ENCODE measurements at regions not wholly inside any gene's neighbourhood (a gene's known extent, or its start where the extent isn't known, plus 50 kb on each side); places are given as distances from the start of the nearest gene placed in this dataset.

- no peak overlapping the region for H3K27ac ChIP-seq
Measured at GRCh38 chr9:107999890-108000289, 510.3 kb upstream of the KLF4 start.

DNA sequence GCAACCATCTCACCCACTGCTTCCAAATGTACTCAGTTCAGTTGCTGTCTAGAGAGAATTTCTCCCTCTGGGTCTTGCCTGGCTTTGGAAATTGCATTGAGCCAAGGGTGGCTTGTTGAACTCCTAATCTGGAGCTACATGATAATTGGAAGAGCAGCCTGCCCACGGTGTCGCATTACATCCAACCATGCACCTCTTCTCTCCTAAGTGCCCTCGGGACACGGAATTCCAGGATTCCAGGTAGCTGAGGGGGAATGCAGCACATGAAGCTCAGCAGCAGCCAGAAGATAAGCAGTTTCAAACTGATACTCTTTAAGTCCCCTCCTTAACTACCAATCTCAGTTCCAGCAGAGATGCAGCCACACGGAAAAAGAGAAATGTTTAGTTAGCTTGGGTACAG lies 509.4 kb upstream of the KLF4 start:
- Histone ChIP-seq H3K27ac (no peak overlapping the region), H3K4me3 (no peak overlapping the region)

More at GRCh38 chr9:107999890-108000289, 510.3 kb upstream of the KLF4 start:
- no peak overlapping the region for H3K4me3 ChIP-seq

DNA sequence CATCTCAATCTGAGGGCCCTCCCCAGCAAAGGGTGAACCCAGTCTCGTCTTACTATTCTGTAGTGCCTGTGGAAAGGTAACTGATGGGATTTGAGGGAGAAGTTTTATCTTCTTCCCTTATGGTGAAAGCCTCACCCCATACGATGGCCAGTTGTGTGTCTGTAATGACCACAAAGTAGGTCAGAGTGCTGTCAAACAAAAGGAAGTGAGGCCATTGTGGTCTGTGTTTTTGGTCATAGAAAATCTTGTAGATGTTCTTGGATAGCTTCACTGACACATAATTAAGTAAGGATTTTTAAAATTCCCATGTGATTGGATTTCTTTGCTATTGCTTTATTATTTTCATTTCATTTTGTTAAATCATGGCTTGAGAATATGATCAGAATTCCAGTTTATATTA lies 505.1 kb upstream of the KLF4 start:
- H3K27ac ChIP-seq, result no peak overlapping the region
- H3K4me3 ChIP-seq, result no peak overlapping the region

DNA sequence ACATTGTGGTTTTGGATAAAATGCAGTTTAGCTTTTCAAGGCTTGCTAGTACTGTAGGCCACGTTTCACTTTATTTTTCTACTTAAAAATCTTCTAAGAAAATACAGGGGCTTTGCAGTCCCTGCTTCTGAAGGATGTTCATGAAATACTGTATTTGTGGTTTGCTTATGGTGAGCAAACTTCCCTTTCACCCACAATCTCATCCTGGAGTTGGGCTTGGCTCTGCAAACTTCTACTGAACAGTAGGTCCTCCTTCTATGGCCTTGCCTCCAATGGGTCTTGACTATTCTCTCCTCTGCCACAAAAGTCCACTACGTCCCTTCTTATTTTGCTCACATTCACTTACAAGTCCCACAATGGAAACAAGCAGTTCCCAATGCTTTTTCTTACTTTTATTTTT lies 502.7 kb upstream of the KLF4 start:
- no peak overlapping the region for H3K4me3 ChIP-seq
- H3K27ac ChIP-seq, result peak overlapping the region in 2 of 21 experiments; percentile 33 to 42

DNA sequence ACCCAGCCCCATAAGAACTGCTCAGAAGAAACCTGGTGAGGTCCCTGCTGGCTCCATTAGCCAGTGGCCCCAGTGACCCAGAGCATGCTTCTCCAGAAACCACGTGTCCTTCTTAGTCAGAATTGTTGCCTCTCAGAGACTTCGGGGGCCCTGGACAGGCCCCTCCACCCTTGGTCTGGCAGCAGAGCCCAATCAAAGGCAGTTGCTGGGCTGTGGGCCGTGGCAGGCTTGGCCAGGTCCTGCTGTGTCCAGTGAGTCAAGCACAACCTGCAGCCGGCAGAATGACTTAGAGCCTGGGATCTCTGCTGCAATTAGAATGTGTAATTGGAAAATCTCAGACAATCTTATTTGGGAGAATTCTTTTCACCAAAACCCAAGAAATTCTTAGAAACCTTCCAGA lies 502.0 kb upstream of the KLF4 start:
- Histone ChIP-seq H3K27ac (peak overlapping the region in 2 of 21 experiments; percentile 33 to 34), H3K4me3 (no peak overlapping the region)

DNA sequence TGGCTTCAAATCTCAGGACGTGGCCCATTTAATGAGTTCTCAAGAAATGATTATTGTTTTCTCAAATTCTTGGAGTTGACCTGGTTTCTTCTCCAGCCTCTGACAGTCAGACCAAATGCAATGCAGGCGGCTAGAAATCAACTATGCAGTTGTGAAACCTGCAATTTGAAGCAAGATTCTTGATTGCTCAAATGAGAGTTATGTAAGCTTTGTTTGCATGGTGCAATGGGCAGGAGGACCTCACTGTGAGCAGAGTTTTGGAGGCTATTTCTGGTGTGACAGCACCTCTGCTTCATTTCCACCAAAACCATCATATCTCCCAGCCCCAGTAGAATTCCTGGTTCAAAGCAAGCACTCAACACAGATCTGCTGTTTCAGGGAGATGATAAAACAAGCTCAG lies 500.0 kb upstream of the KLF4 start:
- Histone ChIP-seq H3K4me3 (no peak overlapping the region), H3K27ac (peak overlapping the region in 11 of 21 experiments; percentile 5 to 71 (median 34))

- no peak overlapping the region for H3K4me3 ChIP-seq
- H3K27ac ChIP-seq, result peak overlapping the region in 13 of 21 experiments; percentile 5 to 71 (median 34)
Measured at GRCh38 chr9:107989099-107989498, 499.5 kb upstream of the KLF4 start.

DNA sequence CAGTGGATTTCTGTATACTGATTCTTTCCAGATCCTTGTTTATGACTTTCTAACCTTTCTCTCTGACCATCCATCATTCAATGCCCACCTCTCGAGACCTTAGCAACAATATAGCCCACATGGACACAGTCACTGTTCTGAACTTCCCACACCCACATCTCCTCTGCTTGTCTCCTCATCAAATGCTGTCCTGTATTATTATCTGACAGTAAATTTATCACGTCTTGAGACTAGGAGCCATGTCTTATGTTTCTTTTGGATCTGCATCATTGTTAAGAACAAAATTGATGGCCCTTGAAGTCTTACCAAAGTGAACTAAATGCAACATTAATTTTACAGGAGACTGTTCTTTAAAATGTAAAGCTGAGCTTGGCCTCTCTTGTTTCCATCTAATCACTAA lies 495.4 kb upstream of the KLF4 start:
- H3K4me3 ChIP-seq, result no peak overlapping the region
- no peak overlapping the region for H3K27ac ChIP-seq

DNA sequence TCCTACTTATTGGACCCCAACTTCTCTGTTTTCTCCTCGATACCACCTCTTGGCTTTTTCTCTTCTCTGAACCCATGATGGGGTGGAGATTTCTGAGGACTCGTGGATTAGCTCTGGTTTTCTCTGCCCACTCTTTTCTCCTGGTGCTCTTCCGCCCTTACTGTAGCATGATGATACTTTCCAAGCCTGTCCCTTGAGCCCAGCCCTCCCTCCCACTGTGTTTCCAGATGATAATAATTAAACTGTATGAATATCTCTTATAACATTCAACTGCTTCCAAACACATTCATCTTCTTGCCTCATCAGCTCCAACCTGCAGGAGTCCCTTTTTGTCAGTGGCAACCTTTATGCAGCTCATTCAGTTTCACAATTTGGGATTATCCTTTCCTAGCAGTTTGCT lies 494.2 kb upstream of the KLF4 start:
- Histone ChIP-seq H3K4me3 (no peak overlapping the region), H3K27ac (peak overlapping the region in 9 of 21 experiments; percentile 6 to 64 (median 43))

DNA sequence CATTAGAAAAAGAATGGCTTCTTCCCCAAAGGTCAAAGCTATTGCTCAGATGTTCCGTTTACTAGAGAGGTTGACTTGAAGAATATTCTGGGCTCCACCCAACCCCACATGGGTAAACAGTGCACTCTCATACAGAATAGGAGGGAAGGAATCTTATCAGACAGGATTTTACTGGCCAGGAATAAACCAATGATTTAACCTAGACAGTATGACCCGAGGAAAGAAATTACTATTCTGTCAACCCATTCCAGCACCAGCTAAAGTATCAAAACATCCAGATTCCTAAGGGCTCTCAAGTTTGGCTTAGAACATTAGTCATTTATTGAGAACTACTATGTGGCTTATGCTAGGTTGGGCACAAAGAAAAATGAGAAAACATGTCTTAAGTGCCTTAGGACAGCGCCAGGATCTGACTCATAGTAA lies 493.6 kb upstream of the KLF4 start:
- H3K4me3 ChIP-seq, result no peak overlapping the region
- peak overlapping the region in 12 of 21 experiments; percentile 6 to 64 (median 38) for H3K27ac ChIP-seq

DNA sequence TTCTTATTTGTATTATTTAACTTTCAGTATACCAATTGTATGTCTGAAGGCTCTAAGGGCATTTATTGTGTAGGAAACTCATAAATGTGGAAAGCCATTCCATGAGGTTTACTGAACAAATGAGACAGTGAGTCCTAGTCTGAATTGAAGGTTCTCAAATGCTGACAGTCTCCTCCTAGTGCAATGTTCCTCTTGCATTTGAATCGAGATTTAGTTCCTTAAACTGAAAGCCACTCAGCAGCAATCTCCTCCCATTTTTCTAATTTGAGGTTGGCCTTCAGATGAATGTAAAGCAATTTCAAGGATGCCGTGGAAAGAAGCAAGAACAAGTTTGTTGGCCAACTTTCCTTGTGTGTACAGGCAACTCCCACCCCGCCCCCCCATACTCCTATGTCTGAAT lies 493.2 kb upstream of the KLF4 start:
- H3K27ac ChIP-seq, result peak overlapping the region in 8 of 21 experiments; percentile 6 to 56 (median 32)
- no peak overlapping the region for H3K4me3 ChIP-seq

DNA sequence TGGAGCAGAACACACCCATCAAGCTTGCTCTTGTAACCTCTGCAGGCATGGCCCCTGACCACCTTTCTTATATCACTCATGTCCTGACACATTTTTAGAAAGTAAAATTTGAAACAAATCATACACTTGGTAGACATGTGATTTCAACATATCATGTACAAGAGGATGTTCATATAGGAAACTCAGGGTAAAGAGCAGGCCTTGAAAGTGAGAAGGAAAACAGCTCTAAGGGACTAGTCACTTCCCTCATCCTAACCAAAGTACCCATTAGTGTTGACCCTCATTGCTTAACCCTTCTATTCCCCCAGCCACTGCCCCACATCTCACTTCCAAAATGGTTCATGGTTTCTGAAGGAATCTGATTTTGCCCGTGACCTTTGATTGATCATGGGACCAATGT lies 492.4 kb upstream of the KLF4 start:
- H3K4me3 ChIP-seq, result no peak overlapping the region
- H3K27ac ChIP-seq, result peak overlapping the region in 2 of 21 experiments; percentile 43 to 51

DNA sequence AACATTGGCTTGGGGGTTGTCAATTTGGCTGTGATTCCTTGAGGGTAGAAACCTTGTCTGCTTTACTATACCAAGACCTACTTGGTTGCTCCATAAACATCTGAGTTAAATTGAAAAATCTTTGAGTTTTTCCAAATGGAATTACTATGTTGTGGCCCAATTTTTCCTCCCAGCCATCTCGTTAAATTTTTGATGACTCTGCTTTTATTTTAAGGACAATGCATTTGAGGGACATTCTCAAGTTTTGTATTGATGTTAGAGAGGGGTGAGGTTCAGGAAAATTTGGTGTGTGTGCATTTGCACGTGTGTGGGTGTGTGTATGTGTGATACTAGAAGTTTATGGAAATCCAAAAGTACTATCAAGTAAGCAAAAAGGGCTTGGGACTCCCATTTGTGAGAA lies 491.4 kb upstream of the KLF4 start:
- no peak overlapping the region for H3K27ac ChIP-seq
- H3K4me3 ChIP-seq, result no peak overlapping the region

GRCh38 chr9:107976767-107977166 lies 487.2 kb upstream of the KLF4 start:
- no peak overlapping the region for H3K4me3 ChIP-seq
- H3K27ac ChIP-seq, result peak overlapping the region in 8 of 21 experiments; percentile 7 to 73 (median 21)

DNA sequence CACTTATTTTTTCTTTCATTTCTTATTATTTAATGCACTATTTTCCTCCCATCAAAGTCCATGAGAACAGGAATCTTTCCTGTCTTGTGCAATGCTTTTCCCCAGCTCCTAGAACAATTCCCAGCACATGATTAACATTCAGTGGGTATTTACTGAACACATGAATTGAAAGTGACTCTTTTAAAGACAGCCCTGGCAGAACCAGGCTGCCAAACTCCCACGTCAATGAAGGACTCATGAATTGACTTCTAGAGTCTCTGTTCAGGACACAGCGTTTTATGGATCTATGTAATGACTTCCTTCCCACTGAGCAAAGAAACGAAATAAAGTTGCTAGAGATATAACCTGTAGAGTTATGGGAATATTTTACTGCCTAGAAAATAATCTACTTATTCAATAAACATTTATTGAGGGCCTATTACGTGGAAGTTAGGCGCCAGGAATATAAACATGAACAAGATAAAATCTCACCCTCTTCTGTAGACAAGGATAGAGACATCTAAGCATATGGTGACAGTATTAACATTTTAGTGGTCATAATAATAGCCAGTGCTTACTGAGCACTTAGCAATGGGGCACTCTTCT lies 485.9 kb upstream of the KLF4 start:
- no peak overlapping the region for H3K4me3 ChIP-seq
- peak overlapping the region in 3 of 21 experiments; percentile 66 to 73 (median 72) for H3K27ac ChIP-seq

DNA sequence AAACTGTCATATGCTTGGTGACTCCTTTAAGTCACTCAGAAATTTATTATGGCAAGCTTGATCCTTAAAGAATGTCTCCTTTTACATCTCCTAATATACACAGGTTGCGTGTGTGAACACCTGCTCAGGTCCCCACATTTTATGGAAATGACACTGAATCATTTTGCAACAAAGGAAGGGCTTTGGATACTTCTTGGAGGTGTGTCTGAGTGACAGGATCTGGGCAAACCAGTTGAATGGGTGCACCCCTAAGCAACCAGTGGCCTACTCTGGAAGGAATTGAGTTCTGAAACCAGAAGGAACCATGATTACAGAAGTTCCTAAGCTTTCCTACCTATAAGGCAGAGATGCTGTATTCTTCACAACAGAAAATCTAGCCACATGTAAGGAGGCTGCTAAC lies 483.9 kb upstream of the KLF4 start:
- Histone ChIP-seq H3K27ac (peak overlapping the region in 9 of 21 experiments; percentile 17 to 72 (median 46)), H3K4me3 (no peak overlapping the region)

DNA sequence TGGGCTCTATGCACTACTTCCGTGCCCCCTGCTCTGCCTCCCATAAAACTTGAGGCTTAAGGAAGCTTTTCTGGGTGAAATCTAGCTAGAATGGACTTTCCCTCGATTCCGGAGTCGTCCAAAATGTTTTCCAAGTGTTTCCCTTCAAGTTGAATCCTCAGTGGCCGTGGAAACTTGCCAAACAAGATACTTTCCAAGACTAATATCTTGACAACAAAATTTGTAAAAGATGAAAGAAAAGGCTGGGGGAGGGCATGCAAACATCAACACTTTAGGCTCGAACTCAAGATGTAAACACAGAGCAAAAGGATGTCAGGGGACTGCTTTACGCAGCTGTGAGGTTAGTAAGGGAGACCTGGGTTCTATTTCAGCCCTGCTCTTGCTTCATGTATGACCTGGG lies 482.8 kb upstream of the KLF4 start:
- Histone ChIP-seq H3K4me3 (no peak overlapping the region), H3K27ac (peak overlapping the region in 1 of 21 experiments; percentile 12)

DNA sequence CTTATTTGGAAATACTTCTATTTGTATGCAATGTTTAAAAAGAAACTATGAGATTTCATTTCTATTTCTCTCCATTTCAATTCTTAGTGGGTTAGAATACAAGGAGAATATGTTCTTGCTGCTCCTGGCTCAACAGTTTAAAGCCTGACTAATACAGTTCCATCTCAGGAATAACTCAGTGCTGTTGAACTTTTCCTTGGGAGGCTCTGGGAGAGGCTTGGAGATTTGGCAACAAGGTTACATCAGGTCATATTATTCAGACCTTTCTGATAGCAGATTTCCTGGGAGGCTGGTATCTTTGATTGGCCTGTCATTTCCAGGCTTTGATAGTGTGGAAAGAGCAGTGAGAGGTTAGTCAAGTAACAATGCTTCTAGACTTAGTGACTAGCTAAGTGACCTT lies 481.7 kb upstream of the KLF4 start:
- Histone ChIP-seq H3K27ac (no peak overlapping the region), H3K4me3 (no peak overlapping the region)

- peak overlapping the region in 1 of 21 experiments; percentile 12 for H3K27ac ChIP-seq
- H3K4me3 ChIP-seq, result no peak overlapping the region
Measured at GRCh38 chr9:107970726-107971125, 481.2 kb upstream of the KLF4 start.

- no peak overlapping the region for H3K4me3 ChIP-seq
- H3K27ac ChIP-seq, result no peak overlapping the region
Measured at GRCh38 chr9:107969727-107970126, 480.2 kb upstream of the KLF4 start.

DNA sequence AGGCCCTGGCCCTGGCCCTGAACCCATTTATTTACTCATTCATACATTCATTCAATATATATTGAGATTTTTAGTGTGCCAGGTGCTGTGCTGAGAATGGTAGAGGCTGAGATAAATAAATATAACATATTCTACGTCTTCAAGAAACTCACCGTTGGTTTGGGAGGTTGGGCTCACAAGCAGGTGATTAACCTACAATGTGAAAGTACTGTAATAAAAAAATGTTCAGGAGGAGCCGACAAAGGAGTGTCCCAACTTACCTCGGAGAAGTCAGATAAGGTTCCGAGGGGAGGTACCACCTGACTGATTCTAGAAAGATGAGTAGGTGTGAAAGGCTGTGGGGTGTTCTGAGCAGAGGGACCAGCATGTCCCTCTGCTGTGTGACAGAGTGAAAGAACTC lies 479.6 kb upstream of the KLF4 start:
- Histone ChIP-seq H3K4me3 (no peak overlapping the region), H3K27ac (peak overlapping the region in 2 of 21 experiments; percentile 17 to 55)

DNA sequence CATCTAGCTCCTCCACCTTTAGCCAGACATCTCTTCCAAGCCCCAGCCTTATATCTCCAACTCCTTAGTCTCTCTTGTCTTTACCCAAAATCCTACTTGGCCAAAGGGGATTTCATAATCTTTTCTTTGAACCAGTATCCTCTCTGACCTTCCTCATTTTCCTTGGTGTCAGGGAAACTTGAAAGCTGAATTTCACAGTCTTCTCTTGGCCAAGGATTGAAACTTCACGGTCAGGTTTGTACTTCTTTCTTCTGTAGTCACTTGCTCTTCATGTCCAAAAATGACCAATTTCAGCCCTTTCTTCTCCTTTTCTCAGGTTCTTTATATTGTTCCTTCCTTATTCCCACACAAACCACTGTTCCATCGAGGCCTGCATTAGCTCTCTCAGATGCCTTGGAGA lies 473.7 kb upstream of the KLF4 start:
- H3K27ac ChIP-seq, result no peak overlapping the region
- H3K4me3 ChIP-seq, result no peak overlapping the region

Data from skin epidermis (tissue), 12 donors.